HG03469 (cell line): ENCODE measurements at regions not wholly inside any gene's neighbourhood (a gene's known extent, or its start where the extent isn't known, plus 50 kb on each side); places are given as distances from the start of the nearest gene placed in this dataset.

Source experiments
- ATAC-seq: cut with Tn5 transposase; IDR thresholded peaks from one replicate; pipeline ENCODE4 v1.9.1; 2021; ENCODE audit warnings: mild to moderate bottlenecking, moderate library complexity, moderate number of reproducible peaks; ENCODE audit not compliant: unreplicated experiment

GRCh38 chr5:74576941-74577456 lies 63.5 kb downstream of the ENC1 start:
- ATAC-seq, result peak; percentile 35

- ATAC-seq, result no peak
Measured at GRCh38 chr5:74575741-74576538, 64.6 kb downstream of the ENC1 start.

GRCh38 chr5:74570250-74570649 lies 70.3 kb downstream of the ENC1 start:
- ATAC-seq, result no peak

GRCh38 chr5:74567411-74567995 lies 73.0 kb downstream of the ENC1 start:
- no peak for ATAC-seq

GRCh38 chr5:74562122-74562521 lies 78.4 kb downstream of the ENC1 start:
- no peak for ATAC-seq

- no peak for ATAC-seq
Measured at GRCh38 chr5:74560245-74560644, 80.3 kb downstream of the ENC1 start.

GRCh38 chr5:74556631-74557595 lies 83.6 kb downstream of the ENC1 start:
- ATAC-seq, result no peak

GRCh38 chr5:74556006-74556405 lies 84.5 kb downstream of the ENC1 start:
- no peak for ATAC-seq

GRCh38 chr5:74552101-74552500 lies 88.4 kb downstream of the ENC1 start:
- no peak for ATAC-seq

GRCh38 chr5:74550927-74551326 lies 89.6 kb downstream of the ENC1 start:
- no peak for ATAC-seq

GRCh38 chr5:74549384-74549783 lies 91.1 kb downstream of the ENC1 start:
- ATAC-seq, result no peak

- ATAC-seq, result no peak
Measured at GRCh38 chr5:74546796-74547195, 93.7 kb downstream of the ENC1 start.

- no peak for ATAC-seq
Measured at GRCh38 chr5:74544811-74545210, 95.7 kb downstream of the ENC1 start.

- ATAC-seq, result no peak
Measured at GRCh38 chr5:74543162-74543995, 97.1 kb downstream of the ENC1 start.

- ATAC-seq, result no peak
Measured at GRCh38 chr5:74542482-74542881, 98.0 kb downstream of the ENC1 start.

- no peak for ATAC-seq
Measured at GRCh38 chr5:74541381-74541781, 99.1 kb downstream of the ENC1 start.

GRCh38 chr5:74540622-74541021 lies 99.9 kb downstream of the ENC1 start:
- no peak for ATAC-seq

- no peak for ATAC-seq
Measured at GRCh38 chr5:74539986-74540385, 100.5 kb downstream of the ENC1 start.

- no peak for ATAC-seq
Measured at GRCh38 chr5:74538206-74538661, 102.3 kb downstream of the ENC1 start.

GRCh38 chr5:74536658-74537057 lies 103.9 kb downstream of the ENC1 start:
- ATAC-seq, result no peak
